Kidney tubule cell (primary cell): ENCODE measurements at regions not wholly inside any gene's neighbourhood (a gene's known extent, or its start where the extent isn't known, plus 50 kb on each side); places are given as distances from the start of the nearest gene placed in this dataset.
A peak's percentile ranks its signal among the peaks of the same experiment; 100 is the strongest.
"Not testable (repeated sequence)": the region's sequence is repeated elsewhere in the genome, so short reads cannot be mapped to it uniquely, and the experiment has no call there.

Experiments
- DNase-seq: peaks from one replicate; pipeline ENCODE4 v3.0.0-alpha.2; 2018; ENCODE audit warnings: low spot score

DNA sequence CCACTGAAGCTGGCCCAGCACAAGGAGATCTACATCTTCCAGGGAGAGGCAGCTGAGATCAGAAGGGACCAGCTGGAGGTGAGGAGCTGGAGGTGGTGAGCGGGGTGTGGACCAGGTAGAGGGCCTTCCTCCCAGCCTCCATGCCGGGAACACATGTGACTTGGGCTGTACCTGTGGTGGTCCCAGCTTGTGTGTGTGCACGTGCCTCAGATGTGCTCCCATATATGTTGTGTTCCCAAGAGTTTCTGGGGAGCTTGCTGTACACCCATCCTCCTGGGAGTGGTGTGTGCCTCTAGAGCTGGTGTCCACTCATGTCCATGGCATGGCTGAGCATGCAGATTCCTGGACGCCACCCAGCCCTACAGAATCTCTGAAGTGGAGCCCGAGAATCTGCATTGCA, 183.7 kb upstream of the AKAP13 start:
- not testable (repeated sequence) for DNase-seq

DNA sequence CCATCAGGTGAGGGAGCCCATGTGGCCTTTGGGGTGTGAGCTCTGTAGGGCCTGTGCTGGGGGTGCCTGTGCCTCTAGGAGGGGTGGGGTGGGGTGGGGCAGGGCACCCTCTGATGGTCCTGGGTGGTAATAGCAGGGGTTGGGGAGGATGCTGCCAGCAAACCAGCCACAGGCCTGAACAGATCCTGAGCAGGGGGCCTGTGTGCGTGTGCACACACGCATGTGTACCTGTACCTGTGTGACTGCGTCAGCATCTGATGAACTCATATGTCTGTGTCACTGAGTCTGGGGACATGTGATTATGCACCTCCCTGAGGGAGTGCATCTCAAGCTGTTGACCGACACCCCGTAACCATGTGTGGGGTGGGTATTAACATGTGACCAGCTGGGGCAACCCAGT, 182.8 kb upstream of the AKAP13 start:
- not testable (repeated sequence) for DNase-seq

DNA sequence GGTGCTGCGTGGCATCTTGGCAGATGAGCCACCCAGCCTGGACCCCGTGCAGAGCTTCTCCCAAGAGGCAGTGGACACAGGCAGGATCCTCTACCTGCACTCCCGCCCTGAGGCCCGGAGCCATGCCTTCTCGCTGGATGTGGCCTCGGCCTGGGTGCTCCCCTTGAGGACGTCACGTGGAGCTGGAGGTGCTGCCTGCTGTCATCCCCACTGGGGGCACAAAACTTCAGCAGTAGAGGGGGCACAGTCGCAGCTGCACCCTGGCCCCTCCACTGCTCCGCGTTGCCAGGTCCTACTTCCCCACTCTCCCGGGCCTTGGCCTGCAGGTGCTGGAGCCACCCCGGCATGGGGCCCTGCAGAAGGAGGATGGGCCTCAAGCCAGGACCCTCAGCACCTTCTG, 182.0 kb upstream of the AKAP13 start:
- DNase-seq: not testable (repeated sequence)

DNA sequence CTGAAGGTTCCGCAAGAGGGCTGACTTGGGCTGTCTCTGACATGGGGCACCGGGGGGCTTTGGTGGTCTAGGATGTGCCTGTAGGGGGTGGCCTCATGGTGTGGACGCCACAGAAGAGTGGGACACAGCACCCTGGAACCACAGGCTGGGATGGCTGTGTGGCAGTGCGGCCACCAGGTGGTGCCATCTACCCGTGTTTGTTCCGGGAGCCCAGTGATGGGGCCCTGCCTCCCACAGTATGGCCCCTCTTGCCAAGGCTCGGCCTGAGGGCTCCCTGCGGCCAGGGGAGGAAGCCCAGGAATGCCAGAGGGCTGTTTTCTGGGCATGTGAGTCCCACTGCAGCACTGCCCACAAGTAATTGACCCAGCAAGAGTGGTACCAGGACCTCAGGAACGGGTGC, 180.2 kb upstream of the AKAP13 start:
- DNase-seq: not testable (repeated sequence)

DNA sequence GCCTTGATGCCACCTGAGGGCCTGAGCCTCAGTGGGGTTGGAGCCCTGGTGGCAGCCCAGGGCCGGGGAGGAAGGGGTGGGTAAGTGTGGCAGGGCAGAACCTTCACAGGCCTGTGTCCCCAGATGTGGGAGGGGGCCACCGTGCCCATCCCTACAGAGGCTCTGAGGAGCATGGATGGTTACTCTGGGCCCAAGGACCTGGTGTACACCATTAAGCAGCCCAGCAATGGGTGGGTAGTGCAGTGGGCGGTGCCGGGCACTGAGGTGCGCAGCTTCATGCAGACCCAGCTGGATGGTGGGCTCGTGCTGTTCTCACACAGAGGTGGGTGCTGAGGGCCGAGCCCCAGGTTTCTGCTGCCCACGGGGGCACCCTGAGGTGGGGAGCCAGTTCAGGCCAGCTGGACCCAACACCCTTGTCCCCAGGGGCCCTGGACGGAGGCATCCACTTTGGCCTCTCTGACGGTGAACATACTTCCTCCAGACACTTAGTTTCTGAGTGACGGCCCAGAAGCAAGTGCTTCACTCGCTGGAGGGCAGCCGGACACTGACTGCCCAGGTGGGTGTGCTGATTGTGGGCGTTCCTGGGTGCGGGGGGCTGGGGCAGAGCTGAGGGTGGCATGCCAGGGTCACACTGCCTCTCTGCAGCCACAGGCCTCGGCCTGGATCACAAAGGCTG, 179.1 kb upstream of the AKAP13 start:
- not testable (repeated sequence) for DNase-seq

DNA sequence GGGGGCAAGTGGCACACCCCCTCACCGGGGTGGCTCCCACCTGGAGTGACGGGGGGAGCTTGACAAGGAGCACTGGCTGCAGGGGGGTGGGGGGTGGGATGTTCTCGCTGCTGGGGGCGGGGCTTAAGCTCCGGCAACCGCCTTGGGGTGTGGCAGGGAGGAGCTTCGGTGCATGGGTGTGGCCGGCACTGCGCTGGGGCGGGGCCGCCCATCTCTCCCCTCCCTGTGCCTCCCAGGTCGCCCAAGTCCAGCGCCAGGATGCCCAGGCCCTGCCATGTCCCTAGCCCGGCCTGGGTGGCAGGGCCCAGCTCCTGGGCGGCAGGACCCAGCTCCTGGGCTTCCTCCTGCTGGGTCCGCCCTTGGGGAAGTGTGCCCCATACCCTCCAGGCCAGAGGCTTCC, 175.9 kb upstream of the AKAP13 start:
- DNase-seq: not testable (repeated sequence)

DNA sequence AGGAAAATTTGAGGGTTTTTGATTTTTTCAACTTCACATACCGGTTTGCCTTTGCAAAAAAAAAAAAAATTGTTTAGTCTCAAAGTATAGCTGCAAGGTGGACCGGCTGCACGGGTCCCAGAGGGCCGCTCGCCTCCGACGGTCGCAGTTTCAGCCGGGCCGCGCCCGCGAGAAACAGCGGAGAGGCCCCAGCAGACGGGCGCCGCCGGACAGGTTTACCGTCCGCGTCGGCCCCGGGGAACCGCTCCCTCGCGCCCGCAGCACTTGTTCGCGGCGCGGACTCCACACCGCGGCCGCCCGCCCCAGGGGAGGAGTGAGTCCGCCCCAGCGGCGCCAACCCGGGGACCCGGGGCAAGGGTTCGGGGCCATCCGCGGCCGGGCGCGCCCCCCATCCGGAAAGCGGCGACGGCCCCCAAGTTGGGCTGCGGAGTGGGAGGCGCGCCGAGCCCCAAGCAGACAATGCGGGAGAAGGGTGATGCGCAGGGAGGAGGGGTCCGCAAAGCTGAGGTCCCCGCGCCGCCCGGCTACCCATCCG, 146.5 kb upstream of the AKAP13 start:
- DNase-seq: not testable (repeated sequence)

DNA sequence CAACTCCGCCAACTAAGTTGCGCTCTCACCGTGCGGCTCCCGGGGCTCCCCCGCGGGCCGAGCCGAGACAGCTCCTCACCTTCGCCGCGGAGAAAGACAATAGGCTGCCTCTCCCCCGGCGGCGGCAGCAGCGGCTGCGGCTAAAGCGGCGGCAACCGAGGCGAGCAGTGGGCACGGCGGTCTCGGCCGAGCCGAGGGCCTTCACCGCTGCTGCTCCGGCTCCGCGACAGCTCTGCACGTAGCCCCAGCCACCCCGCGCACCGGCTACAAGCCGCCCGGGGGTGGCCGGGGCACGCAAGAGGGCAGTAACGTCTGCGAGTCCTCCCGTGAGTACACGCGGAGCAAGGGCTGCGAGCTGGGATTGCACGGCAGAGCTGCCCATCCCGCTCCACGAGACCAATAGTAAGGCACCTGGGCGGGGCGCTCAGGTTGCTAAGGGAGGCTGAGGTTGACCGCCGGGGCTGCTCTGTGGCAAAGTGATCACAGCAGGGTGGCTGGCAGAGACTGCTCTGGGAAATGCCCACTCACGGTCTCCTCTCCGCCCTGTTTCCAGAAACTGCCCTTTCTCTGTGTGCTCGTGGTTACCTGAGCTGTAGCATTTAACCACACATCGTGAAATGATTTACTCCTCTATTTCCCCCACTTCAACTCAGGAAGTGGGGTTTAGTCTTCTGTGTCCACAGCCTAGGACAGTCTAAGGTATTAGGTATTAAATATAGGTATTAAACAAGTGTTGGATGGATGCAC, 145.8 kb upstream of the AKAP13 start:
- not testable (repeated sequence) for DNase-seq

DNA sequence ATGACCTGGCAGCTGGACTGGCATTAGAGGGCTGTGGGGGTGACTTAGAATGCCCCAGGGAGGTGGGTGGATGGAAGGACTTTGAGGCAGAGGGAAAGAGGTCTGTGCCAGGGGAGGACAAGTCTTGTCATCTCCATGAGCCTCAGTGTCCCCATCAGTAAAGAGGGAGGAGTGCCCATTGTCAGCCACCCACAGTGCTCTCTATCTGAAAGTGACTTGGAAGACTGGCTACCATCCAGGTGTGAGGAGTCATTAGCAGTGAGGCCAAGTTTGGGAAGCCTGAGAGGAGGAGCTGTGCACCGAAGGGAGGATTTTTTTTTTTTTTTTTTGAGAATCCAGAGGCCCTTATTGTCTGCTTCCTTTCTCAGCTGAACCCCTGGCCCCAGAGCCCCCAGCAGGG, 136.3 kb upstream of the AKAP13 start:
- DNase-seq: not testable (repeated sequence)

DNA sequence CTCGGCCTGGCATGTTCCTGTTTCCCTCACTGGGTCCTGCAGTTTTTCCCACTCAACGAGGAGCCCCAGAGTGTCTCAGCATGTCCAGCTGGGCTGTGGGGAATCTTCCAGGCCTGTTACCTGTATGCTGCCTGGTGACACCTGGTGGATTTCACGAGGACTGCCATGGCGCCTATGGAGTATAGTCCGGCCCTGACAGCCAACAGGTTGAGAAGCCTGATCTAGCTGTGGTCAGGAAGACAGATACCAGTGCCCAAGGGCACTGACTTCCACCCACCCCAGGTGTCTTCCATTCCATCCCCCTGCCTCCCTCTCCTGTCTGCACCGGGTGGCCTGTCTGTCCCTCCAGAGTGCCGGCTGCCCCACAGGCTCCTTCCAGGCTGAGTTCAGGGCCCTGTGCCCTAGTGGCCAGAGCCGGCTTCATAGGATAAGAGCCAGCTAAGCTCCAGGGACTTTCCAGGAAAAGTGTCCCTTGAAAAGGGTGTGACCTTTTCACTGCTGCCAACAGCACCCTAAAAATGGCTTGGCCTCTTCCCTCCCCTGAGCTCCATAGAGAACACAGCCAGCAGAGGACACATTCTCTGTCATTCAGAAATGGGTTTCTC, 129.4 kb upstream of the AKAP13 start:
- peak; percentile 55 for DNase-seq

DNA sequence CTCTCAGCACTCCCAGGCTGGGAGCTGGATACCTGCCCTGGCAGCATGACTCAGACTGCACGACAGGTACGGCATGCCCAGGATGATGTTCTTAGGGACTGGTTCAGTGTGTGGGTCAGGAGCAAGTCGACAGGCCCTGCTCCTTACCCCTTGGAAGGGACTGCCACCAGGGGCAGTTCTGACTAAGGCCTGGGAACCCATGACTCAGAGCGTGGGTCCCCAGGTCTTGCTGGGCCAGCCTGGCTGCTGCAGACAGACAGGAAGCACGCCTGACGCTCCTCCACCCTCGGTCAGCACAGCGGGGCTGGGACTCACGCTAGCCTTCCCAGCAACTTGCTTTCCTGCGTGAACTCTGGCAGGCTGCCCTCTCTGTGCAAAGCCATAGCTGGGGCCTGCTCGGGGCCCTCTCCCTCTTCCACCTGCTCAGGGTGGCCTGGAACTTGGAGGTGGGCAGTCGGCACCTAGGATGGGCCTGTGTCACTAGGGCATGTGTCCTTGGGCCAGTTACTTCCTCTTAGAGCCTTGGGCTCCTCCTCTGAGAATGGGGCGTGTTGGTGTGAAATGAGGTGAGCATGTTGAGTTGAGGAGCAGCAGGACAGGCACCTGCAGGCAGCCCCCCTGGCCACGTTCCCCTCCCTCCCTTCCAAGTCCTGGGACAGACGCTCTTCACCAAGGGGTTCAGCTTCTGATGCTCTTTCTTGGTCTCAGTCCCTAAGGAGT, 127.0 kb upstream of the AKAP13 start:
- DNase-seq: peak; percentile 79

DNA sequence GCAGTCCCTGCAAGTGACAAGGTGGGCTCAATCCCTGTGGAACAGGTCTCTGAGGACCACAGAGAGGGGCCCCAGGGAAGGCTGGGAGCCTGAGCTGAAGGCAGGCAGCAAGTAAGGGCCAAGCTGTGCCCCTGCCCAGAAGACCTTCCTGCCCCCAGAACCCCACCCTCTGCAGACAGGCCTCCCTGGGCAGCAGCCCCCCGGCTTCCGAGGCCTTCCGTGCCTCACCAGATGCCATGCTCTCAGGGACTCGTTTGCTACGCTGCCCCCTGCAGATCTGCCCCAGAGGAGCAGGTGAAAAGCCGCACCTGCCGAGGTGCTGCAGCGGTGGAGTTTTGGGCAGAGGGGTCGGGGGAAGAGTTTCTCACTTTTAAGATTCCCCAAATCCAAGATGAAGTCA, 125.4 kb upstream of the AKAP13 start:
- DNase-seq: not testable (repeated sequence)

DNA sequence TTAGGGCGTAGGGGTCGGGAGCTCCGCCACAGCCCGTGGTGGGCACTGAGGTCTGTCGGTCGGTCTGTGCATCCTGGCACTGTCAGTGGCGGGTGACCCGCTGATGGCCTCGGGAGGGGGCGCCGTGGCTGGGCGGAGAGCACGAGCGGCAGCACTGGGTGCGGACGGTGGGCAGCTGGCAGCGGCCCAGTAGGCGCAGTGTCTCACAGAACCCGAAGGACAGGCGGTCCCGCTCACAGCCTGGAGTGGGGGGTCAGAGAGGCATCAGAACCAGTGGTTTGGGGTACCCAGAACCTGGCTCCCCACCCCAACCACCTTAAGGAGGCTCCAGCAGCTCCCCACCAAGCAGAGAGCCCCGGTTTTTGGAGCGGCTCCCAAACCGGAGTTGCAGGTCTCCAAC, 124.9 kb upstream of the AKAP13 start:
- DNase-seq: not testable (repeated sequence)

DNA sequence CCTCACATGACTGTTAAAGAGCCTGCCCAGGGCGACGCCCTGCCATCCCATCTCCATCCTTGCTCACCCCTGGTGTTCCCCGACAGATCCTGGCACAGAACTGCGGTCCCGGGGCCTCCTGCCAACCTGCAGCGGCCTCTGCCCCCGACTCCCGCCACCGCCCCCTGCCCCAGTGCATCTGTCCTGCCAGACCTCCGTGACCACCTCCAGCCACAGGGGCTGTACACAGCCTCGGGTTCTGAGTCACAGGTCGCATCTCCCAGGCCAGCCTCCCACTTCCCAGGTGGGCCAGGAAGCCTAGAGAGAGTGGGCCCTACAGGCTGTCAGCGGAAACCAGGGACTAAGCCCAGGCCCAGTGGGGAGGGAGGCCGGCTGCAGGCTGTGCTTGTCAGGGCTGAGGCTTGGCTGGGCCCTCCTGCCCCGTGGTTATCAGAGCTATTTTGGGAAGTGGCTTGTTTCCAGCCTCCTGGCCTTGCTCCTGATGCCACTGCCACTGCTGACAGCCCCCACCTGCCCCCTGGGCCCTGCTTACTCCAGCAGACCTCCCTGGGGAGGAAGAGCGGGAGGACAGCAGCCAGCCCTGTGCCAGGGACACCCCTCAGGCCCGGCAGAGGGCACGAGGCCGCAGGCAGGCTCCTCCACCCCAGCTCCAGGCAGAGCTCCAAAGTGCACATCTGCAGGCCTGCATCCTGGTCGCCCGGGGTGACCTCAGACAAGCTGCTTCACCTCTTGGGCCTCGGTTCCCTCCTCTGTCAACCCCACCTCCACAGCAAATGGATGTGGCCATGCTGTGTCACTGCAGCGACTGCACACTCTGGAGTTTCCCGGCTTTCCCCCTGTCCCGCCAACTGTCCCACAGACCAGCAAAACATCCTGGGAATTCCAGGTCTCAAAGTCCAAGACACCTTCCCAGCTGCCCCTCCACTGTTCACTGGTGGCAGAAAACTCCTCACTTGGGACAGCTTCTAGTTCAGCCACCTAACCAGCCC, 124.1 kb upstream of the AKAP13 start:
- DNase-seq: not testable (repeated sequence)

DNA sequence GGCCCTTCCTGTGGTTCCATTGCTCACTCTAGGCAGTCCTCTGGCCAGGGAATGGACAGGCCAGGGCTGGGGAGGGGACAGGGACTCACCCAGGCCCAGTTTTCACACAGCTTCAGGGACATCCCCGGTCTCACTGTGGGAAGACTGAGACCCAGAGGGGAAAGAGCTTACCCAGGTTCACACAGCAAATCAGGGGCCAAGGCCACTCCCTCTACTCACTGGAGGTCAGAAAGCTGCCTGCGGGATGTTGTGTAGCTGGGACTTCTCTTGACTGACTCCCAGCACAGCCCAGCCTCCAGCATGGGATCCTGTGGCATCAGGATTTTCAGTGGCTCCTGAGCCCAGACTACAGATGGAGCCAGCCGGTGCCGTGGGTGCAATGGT, 122.3 kb upstream of the AKAP13 start:
- DNase-seq: not testable (repeated sequence)

DNA sequence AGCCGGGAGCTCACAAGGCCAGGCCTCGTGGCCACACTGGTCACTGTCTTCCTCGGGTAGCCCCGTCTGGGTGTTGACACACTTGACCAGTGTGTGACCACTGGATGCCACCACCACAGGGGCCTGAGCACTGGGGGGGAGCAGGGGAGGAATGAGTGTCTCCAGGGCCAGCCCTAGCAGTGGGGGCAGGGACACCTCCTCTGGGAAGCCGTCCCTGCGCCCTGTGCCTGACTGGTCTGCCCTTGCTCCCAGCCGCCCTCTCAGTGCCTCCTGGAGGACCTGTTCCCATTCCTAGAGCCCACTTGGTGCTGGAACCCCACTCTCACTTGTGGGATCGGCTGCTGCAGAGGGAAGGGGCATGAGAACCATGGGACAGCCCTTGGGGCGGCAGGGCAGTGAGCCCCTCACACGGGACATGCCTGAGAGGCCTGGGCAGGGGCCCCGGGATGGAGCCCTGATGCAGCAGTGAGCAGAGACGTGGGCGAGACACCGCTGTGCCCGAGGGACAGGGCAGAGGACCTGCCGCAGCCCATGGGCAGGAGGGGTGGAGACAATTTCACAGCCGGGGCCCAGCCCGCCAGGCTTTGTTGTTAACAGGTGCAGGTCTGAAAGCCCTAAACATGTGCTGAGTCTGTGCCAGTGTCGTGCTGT, 121.7 kb upstream of the AKAP13 start:
- DNase-seq: not testable (repeated sequence)

DNA sequence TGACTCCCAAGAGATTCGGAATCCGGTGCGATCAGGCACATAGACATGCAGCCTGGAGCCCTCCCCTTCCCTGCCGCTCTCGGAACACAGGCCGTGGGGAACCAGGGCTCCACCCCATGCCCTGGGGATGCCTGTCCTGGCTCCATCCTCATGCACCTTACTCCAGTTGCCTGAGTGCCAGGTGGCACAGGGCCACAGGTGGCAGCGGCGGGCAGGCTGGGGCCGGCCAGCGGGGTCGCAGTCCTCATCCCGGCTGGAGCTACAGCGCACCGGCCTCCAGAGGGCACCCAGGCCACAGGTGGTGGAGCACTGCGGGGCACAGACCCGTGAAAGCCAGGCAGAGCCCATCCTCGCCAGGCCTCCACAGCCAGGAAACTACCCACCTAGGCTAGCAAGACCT, 119.9 kb upstream of the AKAP13 start:
- not testable (repeated sequence) for DNase-seq

DNA sequence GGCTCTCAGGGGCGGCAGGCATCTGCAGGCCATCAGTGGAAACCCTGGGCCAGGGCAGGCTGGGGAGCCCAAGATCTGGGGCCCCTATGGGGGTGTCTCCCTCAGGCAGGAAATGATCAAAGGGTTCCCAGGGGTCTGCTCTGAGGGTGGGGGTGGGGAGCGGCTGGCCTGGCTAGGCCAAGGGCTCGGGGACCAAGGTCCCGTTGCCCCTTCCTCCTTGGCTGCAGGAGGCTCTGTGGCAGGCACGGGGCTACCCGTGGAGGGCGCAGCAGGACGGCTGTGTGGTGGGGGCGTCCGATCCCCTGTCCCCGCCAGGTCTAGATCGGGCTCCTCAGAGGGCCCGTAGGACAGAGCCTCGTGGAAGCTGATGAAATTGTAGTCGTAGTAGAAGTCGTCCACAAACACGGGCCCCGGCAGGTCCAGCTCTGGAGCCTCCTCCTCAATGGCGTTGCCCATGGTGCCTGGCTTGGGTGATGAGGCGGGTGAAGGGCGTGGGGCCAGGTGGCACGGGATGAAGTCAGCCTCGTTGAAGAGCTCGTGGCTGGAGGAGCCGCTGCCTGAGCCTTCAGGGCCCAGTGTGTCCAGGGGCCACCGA, 117.8 kb upstream of the AKAP13 start:
- not testable (repeated sequence) for DNase-seq

DNA sequence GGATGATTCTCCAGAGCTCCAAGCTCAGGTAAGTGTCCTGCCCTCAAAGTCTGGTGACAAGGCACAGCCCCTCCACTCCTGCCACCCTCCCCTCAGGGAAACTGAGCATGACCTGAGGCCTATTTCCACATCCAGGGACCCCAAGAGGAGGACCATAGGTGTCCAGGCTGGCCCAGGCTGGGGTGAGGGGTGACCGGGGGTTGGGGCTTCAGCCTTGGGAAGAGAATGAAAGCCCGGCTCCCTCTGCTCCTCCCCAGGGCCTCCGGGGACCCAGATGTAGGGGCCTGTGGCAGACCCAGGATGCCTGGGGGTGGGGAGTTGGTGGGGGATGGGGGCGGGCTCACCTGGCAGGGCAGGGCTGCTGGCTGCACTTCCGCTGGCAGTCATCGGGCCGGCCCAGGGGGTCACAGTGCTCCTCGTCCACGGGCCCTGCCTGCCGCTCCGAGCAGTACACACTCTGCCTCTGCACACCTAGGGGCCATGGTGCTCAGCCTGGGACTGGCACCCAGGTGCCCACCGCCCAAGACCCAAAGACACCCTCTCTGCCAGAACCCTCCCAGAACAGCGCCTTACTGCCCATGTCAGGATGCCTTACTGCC, 116.5 kb upstream of the AKAP13 start:
- DNase-seq: not testable (repeated sequence)
